Cardiac muscle cell (in vitro differentiated cells and primary cell): ENCODE measurements at regions not wholly inside any gene's neighbourhood (a gene's known extent, or its start where the extent isn't known, plus 50 kb on each side); places are given as distances from the start of the nearest gene placed in this dataset.

Source experiments
- DNase-seq, 2 donors: peaks; one replicate each; pipeline versions ENCODE4 v3.0.0 to v3.0.0-alpha.2; 2010 to 2017; ENCODE audit warnings: low read depth in 1 of 2, low spot score in 1 of 2
- H3K27ac ChIP-seq: fragments of 200-600 bp; sonication (generic); 2 replicates; pipeline ENCODE4 v1.5.1; 2016
- H3K27me3 ChIP-seq: fragments of 200-600 bp; sonication (generic); 2 replicates; pipeline ENCODE4 v1.6.0; 2016; ENCODE audit warnings: control low read depth
- H3K36me3 ChIP-seq: fragments of 200-600 bp; sonication (generic); 2 replicates; pipeline ENCODE4 v1.5.1; 2016; ENCODE audit warnings: control low read depth
- H3K4me1 ChIP-seq: fragments of 200-600 bp; sonication (generic); 2 replicates; pipeline ENCODE4 v1.8.1; 2017; ENCODE audit warnings: low read depth, mild to moderate bottlenecking, mixed run types
- H3K4me3 ChIP-seq: fragments of 200-600 bp; sonication (generic); 2 replicates; pipeline ENCODE4 v1.5.1; 2016; ENCODE audit warnings: mild to moderate bottlenecking
- H3K9me3 ChIP-seq: fragments of 200-600 bp; sonication (generic); 2 replicates; pipeline ENCODE4 v1.5.1; 2017; ENCODE audit warnings: low read depth, mild to moderate bottlenecking, control low read depth
- CTCF ChIP-seq: IDR thresholded peaks from 2 replicates; pipeline ENCODE4 v1.5.1; 2012; ENCODE audit warnings: low read depth, mild to moderate bottlenecking, low read length

GRCh38 chr11:119473901-119474681 is 51.1 kb upstream of the THY1 start:
- no peak for DNase-seq

GRCh38 chr11:119473226-119473625 is 50.3 kb upstream of the THY1 start:
- no peak for DNase-seq

More at GRCh38 chr11:119473901-119474681, 51.1 kb upstream of the THY1 start:
- no peak overlapping the region for H3K27ac ChIP-seq
- no peaks in the 10 kb centered on the region for H3K36me3 ChIP-seq
- H3K4me1 ChIP-seq = no peaks in the 10 kb centered on the region
- TF ChIP-seq CTCF = no peak
- H3K27me3 ChIP-seq = peaks cover 6% of the 10 kb centered on the region
- no peaks in the 10 kb centered on the region for H3K9me3 ChIP-seq
- H3K4me3 ChIP-seq = no peak overlapping the region

GRCh38 chr11:119472856-119473222 is 49.9 kb upstream of the THY1 start:
- no peak overlapping the region for H3K4me3 ChIP-seq
- DNase-seq = no peak
- no peaks in the 10 kb centered on the region for H3K36me3 ChIP-seq
- no peak for TF ChIP-seq CTCF
- no peaks in the 10 kb centered on the region for H3K9me3 ChIP-seq
- no peaks in the 10 kb centered on the region for H3K4me1 ChIP-seq
- H3K27ac ChIP-seq = no peak overlapping the region
- H3K27me3 ChIP-seq = peaks cover 6% of the 10 kb centered on the region

More at GRCh38 chr11:119473226-119473625, 50.3 kb upstream of the THY1 start:
- no peak overlapping the region for H3K27ac ChIP-seq
- H3K4me3 ChIP-seq = no peak overlapping the region
- H3K4me1 ChIP-seq = no peaks in the 10 kb centered on the region
- TF ChIP-seq CTCF = no peak
- H3K36me3 ChIP-seq = no peaks in the 10 kb centered on the region
- H3K27me3 ChIP-seq = peaks cover 6% of the 10 kb centered on the region
- H3K9me3 ChIP-seq = no peaks in the 10 kb centered on the region
